GM21619 (cell line): ENCODE measurements at regions not wholly inside any gene's neighbourhood (a gene's known extent, or its start where the extent isn't known, plus 50 kb on each side); places are given as distances from the start of the nearest gene placed in this dataset.

ENCODE experiments used
- ATAC-seq: cut with Tn5 transposase; IDR thresholded peaks from one replicate; pipeline ENCODE4 v1.9.1; 2021; ENCODE audit not compliant: unreplicated experiment

DNA sequence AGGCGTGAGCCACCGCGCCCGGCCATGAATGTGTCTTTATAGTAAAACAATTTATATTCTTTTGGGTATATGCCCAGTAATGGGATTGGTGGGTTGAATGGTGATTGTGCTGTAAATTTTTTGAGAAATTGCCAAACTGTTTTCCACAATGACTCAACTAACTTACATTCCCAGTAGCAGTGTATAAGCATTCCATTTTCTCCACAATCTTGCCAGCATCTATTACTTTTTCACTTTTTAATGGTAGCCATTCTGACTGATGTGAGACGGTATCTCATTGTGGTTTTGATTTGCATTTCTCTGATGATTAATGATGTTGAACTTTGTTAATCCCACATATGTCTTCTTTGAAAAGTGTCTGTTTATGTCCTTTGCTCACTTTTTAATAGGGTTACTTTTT is 1187.9 kb downstream of the XPNPEP1 start:
- ATAC-seq: no peak

DNA sequence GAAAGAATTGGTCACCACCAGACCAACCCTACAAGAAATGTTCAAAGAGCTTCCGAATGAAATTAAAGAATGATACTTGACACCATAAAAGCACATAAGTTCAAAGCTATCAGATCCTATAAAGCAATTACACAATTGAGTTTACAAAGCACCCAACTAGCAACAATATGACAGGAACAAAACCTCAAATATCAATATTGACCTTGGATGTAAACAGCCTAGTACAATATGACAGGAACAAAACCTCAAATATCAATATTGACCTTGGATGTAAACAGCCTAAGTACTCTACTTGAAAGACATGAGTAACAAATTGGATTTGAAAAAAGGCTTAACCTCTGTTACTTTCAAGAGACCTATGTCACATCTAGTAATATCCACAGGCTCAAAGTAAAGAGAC is 1201.4 kb downstream of the XPNPEP1 start:
- ATAC-seq: no peak

DNA sequence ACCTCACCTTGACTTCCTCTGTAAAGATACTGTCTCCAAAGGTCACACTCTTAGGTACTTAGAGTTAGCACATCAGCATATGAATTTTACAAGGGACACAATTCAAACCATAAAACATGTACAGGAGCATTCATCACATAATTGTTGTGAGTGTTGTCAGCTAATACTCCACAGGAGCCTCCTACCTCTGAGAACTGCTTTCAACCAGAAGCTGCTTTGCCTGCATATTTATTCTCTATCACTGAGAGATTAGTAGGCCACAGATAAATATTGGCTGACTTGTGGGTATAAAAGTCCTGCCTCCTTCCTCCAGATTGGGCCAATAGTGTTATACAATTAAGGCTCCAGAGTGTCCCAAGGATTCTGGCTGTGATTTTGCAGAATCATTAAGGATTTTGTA is 1207.0 kb downstream of the XPNPEP1 start:
- ATAC-seq: no peak

DNA sequence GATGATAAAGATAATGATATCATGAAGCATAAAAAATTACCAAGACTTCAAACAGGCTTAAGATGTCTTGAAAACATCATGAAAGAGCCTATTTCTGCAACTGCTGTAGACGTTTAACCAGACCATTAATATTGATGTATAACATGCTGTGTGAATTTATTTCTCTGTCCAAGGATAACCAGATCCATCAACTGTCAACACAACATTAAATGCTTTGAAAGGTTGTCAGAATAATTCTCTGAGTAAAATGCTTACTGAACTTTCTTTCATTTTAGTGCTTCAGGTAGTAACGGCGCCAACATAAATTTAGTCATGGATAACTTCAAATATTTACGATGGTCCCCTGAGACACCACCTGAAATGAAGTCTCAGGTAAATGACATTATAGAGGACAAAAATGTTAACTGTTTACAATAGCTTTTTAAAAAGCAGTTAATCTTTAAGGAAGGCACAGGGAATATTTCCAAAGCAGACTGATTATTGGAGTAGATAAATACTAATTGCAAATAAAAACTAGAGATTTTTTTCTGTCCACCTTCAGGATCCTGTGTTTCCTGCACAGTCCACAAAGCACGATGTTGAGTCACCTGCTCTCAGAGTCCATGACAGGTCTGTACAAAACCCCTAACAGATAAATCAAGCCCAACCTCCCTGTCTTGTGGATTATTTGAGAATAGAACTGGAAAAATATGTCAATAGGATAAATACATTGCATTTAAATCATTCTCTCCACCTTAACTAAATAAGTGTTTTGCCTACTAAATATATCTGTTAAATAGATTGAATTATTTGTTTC is 1213.2 kb downstream of the XPNPEP1 start:
- no peak for ATAC-seq

DNA sequence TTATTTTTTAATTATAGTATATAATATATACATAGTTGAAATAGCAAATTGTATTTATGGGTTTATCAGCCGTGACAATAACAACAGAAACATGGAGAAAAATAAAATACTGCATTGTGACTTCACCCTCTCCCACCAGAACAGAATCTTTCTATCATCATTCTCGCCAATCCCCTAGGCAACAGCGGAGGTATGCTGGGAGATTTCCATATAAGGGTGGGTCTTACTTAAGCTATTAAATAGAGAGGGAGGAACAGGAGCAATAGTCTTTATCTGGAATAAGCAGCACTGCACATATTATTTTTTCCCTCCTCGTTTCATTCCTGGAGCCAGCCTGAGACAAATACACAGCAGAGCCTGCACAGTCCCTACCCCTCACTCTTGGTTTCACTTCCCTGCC is 1214.9 kb downstream of the XPNPEP1 start:
- no peak for ATAC-seq

DNA sequence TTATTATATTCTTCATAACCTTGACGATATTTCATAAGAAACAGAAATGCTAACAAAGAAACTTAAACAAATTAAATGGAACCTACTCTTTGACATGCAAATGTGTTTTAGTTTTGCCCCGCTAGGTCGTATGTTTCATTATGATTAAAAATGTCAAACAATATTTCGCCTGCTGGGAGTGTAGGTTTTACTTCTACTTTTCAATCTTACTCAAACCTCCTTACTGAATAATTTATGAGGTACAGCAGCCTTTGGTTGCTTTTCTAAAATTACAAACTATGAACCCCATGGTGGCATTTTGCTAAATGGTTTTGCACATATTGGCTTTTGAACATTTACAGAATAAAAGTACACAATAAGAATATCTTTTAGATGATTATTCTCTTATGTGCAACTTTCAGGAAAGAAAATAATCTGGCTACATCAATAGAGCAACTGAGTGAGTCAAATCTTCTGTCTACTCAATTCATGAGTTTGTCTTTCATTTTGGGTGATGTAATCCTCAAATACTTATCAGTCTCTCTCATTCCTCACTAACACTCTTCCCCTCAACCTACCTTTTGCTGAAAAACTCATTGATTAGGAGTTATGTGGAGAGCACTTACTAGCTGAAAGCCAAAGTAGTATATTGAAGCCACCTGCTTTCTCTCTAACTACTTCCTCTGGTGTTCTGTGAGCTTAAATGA is 1226.4 kb downstream of the XPNPEP1 start:
- peak; percentile 90 for ATAC-seq

DNA sequence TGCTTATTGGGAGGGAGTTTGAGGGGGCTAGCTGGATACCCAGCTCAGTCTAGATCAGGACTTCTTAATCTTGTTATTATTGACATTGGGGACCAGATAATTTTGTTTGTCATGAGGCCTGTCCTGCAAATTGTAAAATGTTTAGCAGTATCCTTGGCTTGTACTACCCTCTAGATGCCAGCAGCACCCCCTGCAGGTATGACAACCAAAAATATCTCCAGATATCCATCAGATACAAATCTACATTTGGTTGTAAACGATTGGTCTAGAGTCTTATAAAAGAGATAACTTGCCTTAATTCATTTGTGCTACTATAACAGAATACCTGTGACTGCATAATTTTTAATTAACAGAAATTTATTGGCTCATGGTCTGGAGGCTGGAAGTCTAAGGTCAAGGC is 1232.2 kb downstream of the XPNPEP1 start:
- no peak for ATAC-seq

DNA sequence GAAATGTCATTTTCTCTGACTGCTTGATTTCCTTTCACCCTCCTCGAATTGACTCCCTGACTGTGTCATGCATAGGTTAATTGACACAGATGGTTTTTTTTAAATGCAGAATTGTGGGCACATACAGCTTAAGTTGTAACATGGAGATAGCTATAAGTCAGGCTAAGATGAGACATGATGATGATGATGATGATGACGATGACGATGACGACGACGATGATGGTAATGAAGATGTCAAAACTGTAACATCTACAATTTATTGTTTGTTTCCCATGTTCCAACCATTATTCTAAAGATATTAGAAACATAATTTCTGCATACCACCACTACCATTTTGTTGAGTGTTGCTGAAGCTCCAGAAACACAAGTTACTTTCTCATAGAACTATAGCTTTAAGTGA is 1232.8 kb downstream of the XPNPEP1 start:
- no peak for ATAC-seq

DNA sequence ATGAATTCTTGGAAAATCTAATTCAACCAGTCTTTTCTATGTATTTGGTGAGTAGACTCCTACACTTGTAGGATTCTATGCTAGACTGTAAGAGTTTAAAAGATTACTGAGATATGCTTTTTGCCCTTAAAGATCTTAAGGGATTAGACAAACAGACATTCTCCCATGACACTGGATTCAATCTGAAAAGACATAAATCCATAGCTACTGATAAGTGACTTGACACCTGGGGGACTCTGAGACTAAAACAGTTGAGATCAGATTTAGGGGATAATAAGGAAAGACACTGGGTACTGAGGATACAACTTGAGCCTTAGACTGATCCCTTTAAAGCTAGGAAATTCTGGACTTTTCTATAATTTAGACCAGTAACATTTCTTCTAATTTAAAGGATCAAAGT is 1233.4 kb downstream of the XPNPEP1 start:
- no peak for ATAC-seq

DNA sequence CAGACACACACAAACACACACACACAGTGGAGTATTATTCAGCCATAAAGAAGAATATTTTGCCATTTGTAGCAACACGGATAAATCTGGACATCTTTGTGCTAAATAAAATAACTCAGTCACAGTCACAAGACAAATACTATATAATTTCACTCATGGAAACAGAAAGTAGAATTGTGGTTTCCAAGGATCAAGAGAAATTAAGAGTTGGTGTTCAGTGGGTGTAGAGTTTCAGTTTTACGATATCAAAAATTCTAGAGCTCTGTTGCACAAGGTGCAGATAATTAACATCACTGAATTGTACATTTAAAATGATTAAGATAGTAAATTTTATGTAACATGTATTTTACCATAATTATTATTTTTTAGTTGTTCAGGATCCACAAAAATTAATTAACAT is 1235.0 kb downstream of the XPNPEP1 start:
- no peak for ATAC-seq

DNA sequence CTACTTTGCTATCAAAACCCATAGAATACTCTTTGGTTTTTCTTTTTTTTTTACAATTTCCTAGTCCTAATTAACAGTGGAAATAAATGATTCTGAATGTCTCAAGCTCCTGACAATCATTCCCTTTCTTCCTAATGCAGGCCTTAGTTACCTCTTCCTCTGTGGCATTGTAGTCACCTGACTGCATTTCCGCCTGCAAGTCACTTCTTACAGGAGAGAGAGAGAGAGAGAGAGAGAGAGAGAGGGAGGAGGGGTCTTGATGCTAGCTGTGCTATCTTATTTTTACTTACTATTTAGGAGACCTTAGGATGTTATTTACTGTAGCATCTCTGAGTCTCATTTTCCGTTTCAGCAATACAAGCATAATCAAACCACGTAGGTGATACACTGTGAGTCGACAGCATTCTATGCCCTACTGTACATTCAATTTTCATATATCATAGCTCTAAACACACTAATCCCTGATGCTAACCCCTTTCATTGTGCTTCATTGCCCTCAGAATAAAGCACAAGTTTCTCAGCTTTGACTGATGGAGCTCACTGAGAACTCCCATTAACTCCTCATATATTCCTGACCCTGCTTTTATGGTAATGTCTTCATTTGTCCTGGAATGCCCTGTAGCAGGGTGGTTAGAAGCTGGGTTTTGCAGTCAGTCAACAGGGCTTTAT is 1237.3 kb downstream of the XPNPEP1 start:
- no peak for ATAC-seq

DNA sequence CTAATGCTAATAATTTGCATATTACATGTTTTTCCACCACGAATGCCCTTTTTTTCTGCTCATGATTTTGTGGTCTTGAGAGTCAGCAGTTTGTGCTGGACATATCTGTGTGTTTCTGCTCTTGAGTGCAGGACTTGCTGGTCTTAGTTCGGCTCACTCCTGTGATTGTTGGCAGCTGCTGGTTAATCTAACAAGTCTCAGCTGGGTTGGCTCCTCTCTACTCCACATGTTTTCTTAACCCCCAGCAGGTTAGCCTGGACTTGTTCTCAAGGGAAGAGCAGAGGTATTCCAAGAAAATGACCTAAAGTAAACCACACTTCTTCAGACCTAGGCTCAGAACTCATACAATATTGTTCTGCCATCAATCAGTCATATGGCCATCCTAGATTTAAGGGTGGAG is 1238.9 kb downstream of the XPNPEP1 start:
- ATAC-seq: no peak

DNA sequence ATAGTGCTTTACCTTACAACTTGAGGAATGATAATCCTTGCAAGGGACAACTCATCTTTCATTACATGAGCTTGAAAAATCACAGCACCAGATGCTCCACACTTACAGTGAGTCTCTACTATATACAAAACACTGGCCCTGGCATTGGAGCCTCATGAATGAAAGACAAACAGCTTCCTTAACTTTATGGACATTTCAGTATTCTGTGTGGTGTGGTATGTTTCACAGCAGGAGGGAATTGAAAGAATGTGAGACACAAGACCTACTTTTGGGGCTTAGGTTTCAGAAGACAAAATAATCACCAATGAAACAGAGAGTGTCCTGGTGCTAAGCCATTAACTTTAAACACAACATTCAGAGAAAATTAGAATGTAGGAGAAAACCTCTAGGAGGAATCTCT is 1249.6 kb downstream of the XPNPEP1 start:
- no peak for ATAC-seq

DNA sequence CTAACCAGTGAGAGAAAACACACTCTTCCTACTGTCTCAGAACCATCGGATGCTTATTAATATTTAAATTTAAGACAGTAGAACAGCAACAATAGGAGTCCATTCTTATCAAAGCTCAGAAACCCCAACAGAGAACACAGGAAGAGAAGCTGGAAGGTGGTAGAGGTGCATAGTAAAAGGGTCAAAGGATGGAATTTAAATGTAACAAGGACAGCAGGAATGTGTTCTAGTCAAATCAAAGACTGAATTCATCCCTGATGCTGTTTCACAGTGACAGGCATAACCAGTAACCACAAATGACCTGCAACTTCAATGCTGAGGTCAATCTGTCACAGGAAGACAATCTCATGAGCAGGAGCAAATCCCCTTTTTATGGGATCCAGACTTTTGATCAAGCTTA is 1259.7 kb downstream of the XPNPEP1 start:
- ATAC-seq: no peak

DNA sequence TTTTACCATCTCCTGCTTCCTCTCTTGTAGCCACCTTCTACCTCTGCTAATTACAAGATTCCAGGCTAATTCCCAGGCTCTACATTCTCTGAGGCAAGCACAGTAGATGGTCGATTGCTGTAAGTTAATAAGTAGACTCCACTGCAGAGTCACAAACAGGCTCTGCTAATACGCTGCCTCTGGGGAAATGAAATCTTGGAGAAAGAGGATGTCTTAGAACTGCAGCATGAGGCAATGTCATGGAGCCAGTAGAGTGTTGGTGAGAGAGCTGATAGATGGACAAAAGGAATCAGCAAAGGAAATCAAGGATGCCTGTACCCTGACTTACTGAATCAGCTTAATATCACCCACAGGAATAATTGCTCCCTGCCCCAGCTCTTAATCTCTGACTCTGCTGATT is 1260.3 kb downstream of the XPNPEP1 start:
- ATAC-seq: no peak

DNA sequence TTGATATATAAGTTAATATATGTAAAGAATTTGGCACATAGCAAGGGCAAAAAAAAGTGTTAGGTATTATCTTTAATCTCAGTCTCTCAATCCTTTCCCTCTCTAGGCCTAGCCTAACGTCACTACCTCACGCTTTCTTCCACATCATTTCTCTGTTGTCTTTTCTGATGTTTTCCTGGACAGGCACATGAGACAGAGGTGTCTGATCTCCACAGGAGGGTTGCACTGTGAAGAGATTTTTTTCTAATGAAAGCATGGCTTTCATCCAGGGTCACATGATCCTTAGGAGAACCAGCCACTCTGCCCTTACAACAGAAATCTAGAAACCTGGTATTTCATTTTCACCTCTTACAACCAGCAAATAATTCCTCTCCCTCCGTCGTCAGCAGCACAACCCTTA is 1268.3 kb downstream of the XPNPEP1 start:
- ATAC-seq: no peak

DNA sequence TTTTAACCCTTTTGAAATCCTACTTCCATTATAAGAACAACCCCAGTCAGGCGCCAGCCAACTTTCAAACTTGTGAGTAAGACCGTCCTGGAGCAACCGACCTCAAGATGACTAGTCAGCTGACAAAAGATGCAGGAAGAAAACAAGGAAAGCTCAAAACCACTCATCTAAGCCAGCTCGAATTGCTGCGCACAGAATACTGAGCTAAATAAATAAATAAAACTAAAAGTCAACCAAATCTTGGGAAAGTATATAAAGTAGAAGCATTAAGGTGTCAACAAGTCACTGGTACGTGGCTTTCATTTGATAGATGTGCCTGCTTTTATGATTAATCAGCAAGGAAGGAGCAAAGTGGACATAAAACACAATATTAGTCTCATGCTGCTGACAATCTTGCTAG is 1269.8 kb downstream of the XPNPEP1 start:
- no peak for ATAC-seq

DNA sequence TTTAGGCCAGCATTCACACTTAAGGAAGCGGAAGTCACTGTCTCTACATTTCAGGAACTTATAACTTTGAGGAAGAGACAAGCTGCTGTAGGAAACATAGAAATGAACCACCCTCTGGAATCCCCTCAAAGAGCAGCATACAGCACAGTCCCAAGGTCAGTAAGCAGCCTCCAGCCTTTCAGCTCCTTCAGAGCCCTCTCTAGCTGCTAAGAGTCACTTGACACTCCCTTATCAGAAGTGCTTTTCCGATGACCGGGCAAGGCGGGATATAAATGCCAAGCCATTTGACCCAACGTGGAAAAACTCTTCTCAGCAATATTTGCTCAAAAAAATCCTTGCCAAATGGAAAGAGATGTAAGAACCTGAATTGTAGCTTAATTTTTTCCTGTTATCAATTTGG is 1284.3 kb downstream of the XPNPEP1 start:
- no peak for ATAC-seq

DNA sequence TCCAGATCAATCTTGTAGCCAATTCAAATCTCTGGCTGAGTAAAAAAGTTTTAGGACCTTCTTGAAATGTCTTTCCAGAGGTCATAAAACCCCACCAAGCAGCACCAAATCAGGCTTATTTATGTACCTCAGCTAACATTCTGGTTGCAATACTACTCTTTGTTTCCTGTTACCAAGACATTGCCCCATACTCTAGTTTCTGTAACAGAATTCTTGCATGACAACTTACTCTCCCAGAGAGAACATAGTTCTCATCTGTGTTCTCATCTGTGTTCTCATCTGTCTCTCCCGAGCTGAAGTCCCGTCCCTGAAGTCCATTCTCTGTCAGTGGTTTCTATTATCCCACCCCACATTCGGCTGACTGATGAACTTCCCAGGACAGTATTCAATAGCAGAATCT is 1285.1 kb downstream of the XPNPEP1 start:
- no peak for ATAC-seq

DNA sequence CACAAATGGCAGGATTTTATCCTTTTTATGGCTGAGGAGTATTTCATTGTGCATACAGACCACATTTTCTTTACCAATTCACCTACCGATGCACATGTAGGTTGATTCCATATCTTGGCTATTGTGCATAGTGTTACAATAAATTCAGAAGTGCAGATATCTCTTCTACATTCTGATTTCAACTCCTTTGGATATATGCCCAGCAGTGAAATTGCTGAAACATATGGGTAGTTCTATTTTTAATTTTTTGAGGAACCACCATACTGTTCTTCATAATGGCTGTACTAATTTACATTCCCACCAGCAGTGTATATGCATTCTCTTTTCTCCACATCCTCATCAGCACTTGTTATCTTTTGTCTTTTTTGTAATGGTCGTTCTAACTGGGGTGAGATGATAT is 1290.3 kb downstream of the XPNPEP1 start:
- no peak for ATAC-seq

DNA sequence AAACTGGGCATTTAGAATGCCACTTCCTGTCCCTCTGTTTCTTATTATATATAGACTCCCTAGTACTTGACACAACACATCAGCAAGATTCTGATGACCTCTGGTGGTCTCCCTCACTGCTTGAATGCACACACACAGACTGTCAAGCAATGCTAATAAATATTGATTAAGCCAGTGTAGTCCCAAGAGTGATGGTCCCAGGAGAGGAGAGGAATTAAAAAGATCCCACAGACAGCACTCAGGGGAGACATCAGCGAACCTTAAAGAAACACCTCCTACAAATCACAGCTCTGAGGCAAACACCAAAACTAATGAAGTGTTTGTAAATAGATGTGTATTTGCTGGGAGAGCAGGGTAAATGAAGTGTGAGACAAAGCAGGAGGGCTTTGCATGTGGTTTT is 1291.2 kb downstream of the XPNPEP1 start:
- no peak for ATAC-seq

DNA sequence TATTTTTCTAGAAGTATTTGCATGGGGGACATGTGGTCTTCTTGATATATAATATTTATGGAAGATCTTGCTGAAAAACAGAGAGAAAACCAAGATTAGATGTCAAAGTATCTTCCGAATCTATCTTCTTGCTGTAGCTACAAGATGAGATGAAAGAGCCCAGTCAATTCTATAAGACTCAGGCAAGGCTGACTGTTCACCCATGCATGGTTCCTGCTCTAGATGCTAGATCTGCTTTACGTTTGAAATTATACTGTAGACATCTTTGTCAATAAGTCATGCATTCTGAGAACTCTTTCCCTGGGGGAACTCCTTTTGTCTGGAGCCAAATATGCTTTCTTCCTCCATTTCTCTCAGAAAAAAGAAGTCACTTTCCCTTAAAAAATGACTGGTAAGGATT is 1292.0 kb downstream of the XPNPEP1 start:
- ATAC-seq: peak; percentile 85
